B cell (primary cell): ENCODE measurements at regions not wholly inside any gene's neighbourhood (a gene's known extent, or its start where the extent isn't known, plus 50 kb on each side); places are given as distances from the start of the nearest gene placed in this dataset.

Experiments used
- ATAC-seq: fragments of 200-7000 bp; cut with Tn5 transposase; one replicate; pipeline ENCODE4 v1.10.0; 2021; ENCODE audit warnings: low read depth, mild to moderate bottlenecking, moderate number of reproducible peaks, moderate library complexity
- CTCF ChIA-PET: fragments of 350-600 bp; sonication (Branson Sonifier 250); formaldehyde crosslinking; loops from one replicate; lab custom pipeline; 2021; ENCODE audit warnings: antibody characterized with exemption, inconsistent platforms; lab: Charles Lee
- POLR2A ChIA-PET: fragments of 350-600 bp; sonication (Branson Sonifier 250); formaldehyde crosslinking; loops from one replicate; lab custom pipeline; 2021; ENCODE audit warnings: antibody characterized with exemption; lab: Charles Lee
- DNase-seq: peaks from one replicate; pipeline ENCODE4 v3.0.0; 2013
- H2AFZ ChIP-seq: 2 replicates; pipeline ENCODE4 v1.6.1; 2012; ENCODE audit warnings: mild to moderate bottlenecking, low read depth, low read length; ENCODE audit not compliant: insufficient read depth, poor library complexity, severe bottlenecking
- H3K27ac ChIP-seq, 2 donors: 1 replicate in 1 of 2; 2 replicates in 1 of 2; pipeline ENCODE4 v1.5.1; 2012 to 2013; ENCODE audit warnings: low read length in 2 of 2, mild to moderate bottlenecking in 2 of 2, moderate library complexity in 1 of 2
- H3K27me3 ChIP-seq, 4 experiments: fragments of 200-600 bp in 1 of 4; sonication (generic) in 1 of 4; replicated peaks in 1 of 4; 1 replicate in 2 of 4; 2 replicates in 2 of 4; pipeline versions ENCODE4 v1.6.1 to v1.7.0; 2013 to 2016; ENCODE audit warnings: low read length in 3 of 4, mild to moderate bottlenecking in 2 of 4, mixed read lengths in 1 of 4, moderate library complexity in 1 of 4; ENCODE audit not compliant: insufficient read depth in 4 of 4, control insufficient read depth in 3 of 4; ENCODE audit errors: control extremely low read depth in 1 of 4
- H3K36me3 ChIP-seq, 2 experiments: replicated peaks in 1 of 2; 1 replicate in 1 of 2; 2 replicates in 1 of 2; pipeline versions ENCODE4 v1.6.1 to v1.7.1; 2013; ENCODE audit warnings: low read length in 1 of 2; ENCODE audit not compliant: insufficient read depth in 2 of 2, control insufficient read depth in 1 of 2; ENCODE audit errors: control extremely low read depth in 1 of 2, extremely low read depth in 1 of 2
- H3K4me1 ChIP-seq, 2 donors: fragments of 200-600 bp in 1 of 2; sonication (generic) in 1 of 2; 1 replicate in 1 of 2; 2 replicates in 1 of 2; pipeline versions ENCODE4 v1.5.1 to v1.6.1; 2013 to 2017; ENCODE audit warnings: low read length in 2 of 2; ENCODE audit not compliant: control insufficient read depth in 2 of 2, insufficient read depth in 2 of 2
- H3K4me2 ChIP-seq: replicated peaks from 2 replicates; pipeline ENCODE3; 2012; ENCODE audit warnings: mild to moderate bottlenecking, low read depth, low read length; ENCODE audit not compliant: poor library complexity, severe bottlenecking
- H3K4me3 ChIP-seq, 5 experiments: fragments of 200-600 bp in 1 of 5; sonication (generic) in 1 of 5; 1 replicate in 3 of 5; 2 replicates in 2 of 5; pipeline versions ENCODE4 v1.5.1 to v1.7.0; 2011 to 2016; ENCODE audit warnings: low read length in 4 of 5, mild to moderate bottlenecking in 4 of 5, low read depth in 2 of 5, control low read depth in 1 of 5, moderate library complexity in 1 of 5; ENCODE audit not compliant: insufficient read depth in 1 of 5; ENCODE audit errors: control extremely low read depth in 1 of 5, extremely low read depth in 1 of 5
- H3K79me2 ChIP-seq: fragments of 200-600 bp; sonication (generic); one replicate; pipeline ENCODE4 v1.6.0; 2016; ENCODE audit warnings: low read length; ENCODE audit not compliant: control insufficient read depth, insufficient read depth
- H3K9ac ChIP-seq: fragments of 200-600 bp; sonication (generic); 2 replicates; pipeline ENCODE4 v1.6.1; 2017; ENCODE audit warnings: mild to moderate bottlenecking, low read length, moderate library complexity
- H3K9me3 ChIP-seq, 3 donors: one replicate each; pipeline versions ENCODE4 v1.6.1 to v1.7.1; 2013; ENCODE audit warnings: low read length in 2 of 3; ENCODE audit not compliant: control insufficient read depth in 2 of 3, insufficient read depth in 1 of 3; ENCODE audit errors: control extremely low read depth in 1 of 3
- H4K20me1 ChIP-seq: 2 replicates; pipeline ENCODE4 v1.6.0; 2012; ENCODE audit warnings: mild to moderate bottlenecking, low read length; ENCODE audit not compliant: insufficient read depth, control insufficient read depth, poor library complexity, severe bottlenecking
- H3K27ac Mint-ChIP-seq: one replicate; pipeline ENCODE4 v1.8.0; 2021; ENCODE audit warnings: mixed read lengths
- H3K27me3 Mint-ChIP-seq: one replicate; pipeline ENCODE4 v1.8.0; 2021; ENCODE audit warnings: mixed read lengths
- H3K4me1 Mint-ChIP-seq: one replicate; pipeline ENCODE4 v1.8.0; 2021; ENCODE audit warnings: mixed read lengths
- H3K4me3 Mint-ChIP-seq: one replicate; pipeline ENCODE4 v1.8.0; 2021; ENCODE audit warnings: mixed read lengths
- H3K9me3 Mint-ChIP-seq: one replicate; pipeline ENCODE4 v1.8.0; 2022; ENCODE audit warnings: mixed read lengths; ENCODE audit not compliant: insufficient read depth
- EZH2 ChIP-seq: IDR thresholded peaks from 2 replicates; pipeline ENCODE4 v1.6.1; 2012; ENCODE audit warnings: borderline replicate concordance, low read depth, mild to moderate bottlenecking, moderate library complexity, low read length; ENCODE audit not compliant: insufficient read depth, poor library complexity, severe bottlenecking
- WGBS: methylation state at CpG from one replicate; pipeline ENCODE4 v1.1.5; 2013; ENCODE audit warnings: missing lambda C conversion rate; ENCODE audit not compliant: insufficient coverage; 5-methylcytosine and 5-hydroxymethylcytosine counted together
- intact Hi-C: fragments of 100-400 bp; cut with micrococcal nuclease; formaldehyde crosslinking; loops from one replicate; pipeline ENCODE4 v1.10.0; 2022
- TF ChIP-seq, protein P1 (sequence below): fragments of 200-600 bp; IDR thresholded peaks from one replicate; pipeline ENCODE4 v1.8.0; 2022; ENCODE audit warnings: antibody characterized with exemption, mild to moderate bottlenecking

DNA sequence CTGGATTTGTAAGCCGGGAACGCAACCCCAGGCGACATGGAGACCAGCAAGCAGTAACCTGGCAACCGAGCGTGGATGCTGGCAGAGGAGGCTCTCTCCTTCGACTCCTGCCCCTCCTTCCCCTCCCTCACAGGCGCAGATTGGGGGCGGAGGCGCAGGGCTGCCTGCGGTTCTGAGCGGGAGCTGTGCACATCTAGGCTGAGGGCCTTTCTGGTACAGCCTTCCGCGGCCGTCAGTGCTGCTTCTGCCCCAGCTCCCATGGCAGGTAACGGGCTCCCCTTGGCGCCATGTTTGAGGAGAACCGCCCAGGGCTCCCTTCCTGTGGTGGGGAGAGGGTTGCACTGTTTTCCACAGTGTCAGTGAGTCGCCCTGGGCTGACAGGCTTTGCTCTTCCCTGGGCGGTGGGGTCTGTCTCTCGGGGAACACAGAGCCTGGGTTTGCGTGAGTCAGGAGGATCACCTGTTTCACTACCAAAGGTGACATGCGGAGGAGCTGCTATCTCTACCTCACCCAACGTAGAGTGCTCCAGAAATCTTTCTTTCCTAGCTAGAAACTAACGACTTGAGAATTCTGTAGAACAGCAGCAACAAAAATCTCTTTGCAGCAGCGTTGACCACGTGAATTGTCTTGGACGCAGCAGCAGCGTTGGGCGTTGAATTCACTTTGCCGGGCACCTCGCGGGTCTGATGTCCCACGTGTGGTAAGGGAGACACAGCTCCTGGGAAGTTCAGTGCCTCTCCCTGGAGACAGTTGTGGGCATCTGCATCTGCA, 154.8 kb upstream of the COBL start:
- Histone ChIP-seq H3K9ac (no peak overlapping the region), H4K20me1 (no peaks in the 10 kb centered on the region), H3K4me3 (no peak overlapping the region), H3K4me1 (no peaks in the 10 kb centered on the region), H2AFZ (no peak overlapping the region), H3K27me3 (peaks cover 0 to 3% (median 1%) of the 10 kb centered on the region in 4 experiments), H3K27ac (no peak overlapping the region), H3K79me2 (no peaks in the 10 kb centered on the region), H3K36me3 (no peaks in the 10 kb centered on the region), H3K9me3 (peaks cover 0 to 22% (median 4%) of the 10 kb centered on the region in 3 donors), H3K4me2 (no peak overlapping the region)
- DNase-seq (no peak), ATAC-seq (no peak)
- intact Hi-C loops, result no loop called here
- Mint-ChIP-seq H3K27me3 (peaks cover 17% of the 10 kb centered on the region), H3K4me3 (no peak overlapping the region), H3K4me1 (no peaks in the 10 kb centered on the region), H3K27ac (no peak overlapping the region), H3K9me3 (peaks cover 3% of the 10 kb centered on the region)
- TF ChIP-seq EZH2, result no peak
- TF ChIP-seq, protein P1, sequence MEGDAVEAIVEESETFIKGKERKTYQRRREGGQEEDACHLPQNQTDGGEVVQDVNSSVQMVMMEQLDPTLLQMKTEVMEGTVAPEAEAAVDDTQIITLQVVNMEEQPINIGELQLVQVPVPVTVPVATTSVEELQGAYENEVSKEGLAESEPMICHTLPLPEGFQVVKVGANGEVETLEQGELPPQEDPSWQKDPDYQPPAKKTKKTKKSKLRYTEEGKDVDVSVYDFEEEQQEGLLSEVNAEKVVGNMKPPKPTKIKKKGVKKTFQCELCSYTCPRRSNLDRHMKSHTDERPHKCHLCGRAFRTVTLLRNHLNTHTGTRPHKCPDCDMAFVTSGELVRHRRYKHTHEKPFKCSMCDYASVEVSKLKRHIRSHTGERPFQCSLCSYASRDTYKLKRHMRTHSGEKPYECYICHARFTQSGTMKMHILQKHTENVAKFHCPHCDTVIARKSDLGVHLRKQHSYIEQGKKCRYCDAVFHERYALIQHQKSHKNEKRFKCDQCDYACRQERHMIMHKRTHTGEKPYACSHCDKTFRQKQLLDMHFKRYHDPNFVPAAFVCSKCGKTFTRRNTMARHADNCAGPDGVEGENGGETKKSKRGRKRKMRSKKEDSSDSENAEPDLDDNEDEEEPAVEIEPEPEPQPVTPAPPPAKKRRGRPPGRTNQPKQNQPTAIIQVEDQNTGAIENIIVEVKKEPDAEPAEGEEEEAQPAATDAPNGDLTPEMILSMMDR, result no peak
- POLR2A ChIA-PET, result no interaction called here
- CTCF ChIA-PET, result no interaction called here
- WGBS, result 40% methylated on average over 30 of the region's 33 CpGs

DNA sequence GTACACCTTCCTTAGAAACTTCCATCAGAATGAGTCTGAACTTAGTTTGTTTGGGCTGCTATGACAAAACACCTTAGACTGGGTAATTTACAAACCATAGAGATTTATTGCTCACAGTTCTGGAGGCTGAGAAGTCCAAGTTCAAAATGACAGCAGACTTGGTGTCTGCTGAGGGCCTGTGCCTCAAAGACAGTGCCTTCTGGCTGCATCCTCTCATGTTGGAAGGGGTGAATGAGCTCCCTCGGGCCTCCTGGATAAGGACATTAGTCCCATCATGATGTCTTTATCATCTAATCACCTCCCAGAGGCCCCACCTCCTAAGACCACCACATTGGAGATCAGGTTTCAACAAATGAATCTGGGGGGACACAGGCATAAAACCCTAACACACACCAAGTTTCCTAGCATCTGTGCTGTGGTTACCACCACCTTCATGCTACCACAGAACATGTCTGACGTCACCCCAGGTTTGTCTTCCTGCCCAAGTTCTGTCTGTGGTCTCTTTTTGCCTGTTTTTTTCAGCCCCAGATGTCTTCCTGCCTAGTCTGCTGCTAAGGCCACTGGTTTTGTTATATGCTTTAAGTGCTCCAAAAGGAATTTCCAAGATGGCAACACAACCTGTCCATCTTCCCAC, 150.9 kb upstream of the COBL start:
- Histone ChIP-seq H3K79me2 (no peaks in the 10 kb centered on the region), H3K36me3 (no peaks in the 10 kb centered on the region), H3K4me3 (no peak overlapping the region), H3K27me3 (peaks cover 0 to 3% (median 1%) of the 10 kb centered on the region in 4 experiments), H3K9ac (no peak overlapping the region), H3K4me1 (no peaks in the 10 kb centered on the region), H4K20me1 (no peaks in the 10 kb centered on the region), H2AFZ (no peak overlapping the region), H3K27ac (no peak overlapping the region), H3K9me3 (peaks cover 0 to 13% (median 0%) of the 10 kb centered on the region in 3 donors), H3K4me2 (no peak overlapping the region)
- Mint-ChIP-seq H3K27ac (no peak overlapping the region), H3K9me3 (no peaks in the 10 kb centered on the region), H3K4me3 (no peak overlapping the region), H3K27me3 (peaks cover 15% of the 10 kb centered on the region), H3K4me1 (no peaks in the 10 kb centered on the region)
- DNase-seq (no peak), ATAC-seq (no peak)
- ChIA-PET CTCF (no interaction called here), POLR2A (no interaction called here)
- intact Hi-C loops, result no loop called here
- TF ChIP-seq, protein P1, result no peak
- TF ChIP-seq EZH2, result no peak
- WGBS, result 57% methylated on average over 1 of the region's 2 CpGs
